NT2/D1 (cell line): ENCODE measurements at regions not wholly inside any gene's neighbourhood (a gene's known extent, or its start where the extent isn't known, plus 50 kb on each side); places are given as distances from the start of the nearest gene placed in this dataset.

Experiments used
- SUZ12 ChIP-seq: IDR thresholded peaks from 2 replicates; pipeline ENCODE4 v1.6.1; 2011; ENCODE audit not compliant: insufficient read length, insufficient read depth; ENCODE audit errors: extremely low read depth
- YY1 ChIP-seq: IDR thresholded peaks from 2 replicates; pipeline ENCODE4 v1.6.1; 2011; ENCODE audit not compliant: insufficient read length, insufficient read depth
- ZNF274 ChIP-seq: IDR thresholded peaks from 2 replicates; pipeline ENCODE4 v1.6.1; 2011; ENCODE audit warnings: mild to moderate bottlenecking, low read depth, low read length

DNA sequence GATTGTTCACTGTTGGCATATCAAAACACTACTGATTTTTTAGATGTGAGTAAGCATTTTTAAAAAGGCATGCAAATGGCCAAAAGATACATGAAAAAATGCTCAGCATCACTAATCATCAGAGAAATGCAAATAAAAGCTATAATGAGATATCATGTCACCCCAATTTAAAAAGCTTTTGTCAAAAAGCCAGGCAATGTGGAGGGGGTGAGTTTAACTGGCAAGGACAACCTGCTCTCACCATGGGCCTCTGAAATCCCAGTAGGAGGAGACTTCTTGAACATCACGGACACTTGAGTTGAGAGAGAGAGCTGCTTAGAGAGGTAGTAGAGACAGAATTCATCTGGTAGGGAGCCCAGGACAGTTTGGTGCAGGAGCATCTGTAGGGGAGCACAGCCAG, 347.1 kb upstream of the MPDZ start:
- TF ChIP-seq ZNF274 (no peak), SUZ12 (no peak), YY1 (no peak)
